ENCODE measurements at regions not wholly inside any gene's neighbourhood (a gene's known extent, or its start where the extent isn't known, plus 50 kb on each side); places are given as distances from the start of the nearest gene placed in this dataset.

GRCh38 chr3:193060748-193061546 lies 143.3 kb upstream of the MB21D2 start (continued):
- TF ChIP-seq POLR2A (IDR thresholded peaks at IDR 0.05; ENCODE audit: control extremely low read depth in 1 of 2, low read depth in 2 of 2, low read length in 2 of 2) (no peak), RFX5 (IDR thresholded peaks at IDR 0.05; ENCODE audit: borderline replicate concordance, low read depth, low read length) (no peak), KDM5A (IDR thresholded peaks at IDR 0.05; ENCODE audit: low read length) (no peak), CHD7 (IDR thresholded peaks at IDR 0.05; ENCODE audit: insufficient replicate concordance, low read length) (no peak), BACH1 (IDR thresholded peaks at IDR 0.05; ENCODE audit: low read length) (no peak), MAFK (IDR thresholded peaks at IDR 0.05; ENCODE audit: low read depth, low read length) (no peak), EZH2 (IDR thresholded peaks at IDR 0.05; ENCODE audit: low read depth, low read length, severe bottlenecking) (no peak), GABPA (IDR thresholded peaks at IDR 0.05; ENCODE audit: borderline replicate concordance, insufficient read depth, low read length) (no peak), E2F6 (IDR thresholded peaks at IDR 0.05) (no peak), POU5F1 (IDR thresholded peaks at IDR 0.05; ENCODE audit: low read depth, low read length) (no peak), CEBPB (IDR thresholded peaks at IDR 0.05; ENCODE audit: low read depth, low read length) (no peak)
